Mesothelial cell of epicardium (in vitro differentiated cells): ENCODE measurements at regions not wholly inside any gene's neighbourhood (a gene's known extent, or its start where the extent isn't known, plus 50 kb on each side); places are given as distances from the start of the nearest gene placed in this dataset.

ENCODE experiments used
- DNase-seq, 2 experiments: peaks; one replicate each; pipeline ENCODE4 v3.0.0; 2021; ENCODE audit warnings: low spot score in 2 of 2; ENCODE audit not compliant: unreplicated experiment in 2 of 2
- H3K27ac Mint-ChIP-seq: 2 replicates; pipeline ENCODE4 v1.8.0; 2021; ENCODE audit warnings: mixed read lengths
- H3K27me3 Mint-ChIP-seq: 2 replicates; pipeline ENCODE4 v1.8.0; 2021; ENCODE audit warnings: low read depth, mixed read lengths
- H3K36me3 Mint-ChIP-seq: 2 replicates; pipeline ENCODE4 v1.8.0; 2021; ENCODE audit warnings: mixed read lengths
- H3K4me1 Mint-ChIP-seq: 2 replicates; pipeline ENCODE4 v1.8.0; 2021; ENCODE audit warnings: mixed read lengths
- H3K4me3 Mint-ChIP-seq: 2 replicates; pipeline ENCODE4 v1.8.0; 2021; ENCODE audit warnings: mild to moderate bottlenecking, moderate library complexity, mixed read lengths
- H3K9me3 Mint-ChIP-seq: 2 replicates; pipeline ENCODE4 v1.8.0; 2021; ENCODE audit warnings: mixed read lengths
- CTCF ChIP-seq: fragments of 200-600 bp; sonication (generic); IDR thresholded peaks from one replicate; pipeline ENCODE4 v1.5.0; 2021; ENCODE audit warnings: antibody characterized with exemption; ENCODE audit not compliant: unreplicated experiment

- Mint-ChIP-seq H3K27me3 (peaks cover 2% of the 10 kb centered on the region), H3K4me3 (peak overlapping the region; percentile 71), H3K9me3 (no peaks in the 10 kb centered on the region), H3K27ac (peak overlapping the region; percentile 94), H3K4me1 (peaks cover 31% of the 10 kb centered on the region), H3K36me3 (no peaks in the 10 kb centered on the region)
- no peak for DNase-seq
- no peak for TF ChIP-seq CTCF
Measured at GRCh38 chr9:107638521-107639310, 149.1 kb upstream of the KLF4 start.

- no peak for TF ChIP-seq CTCF
- no peaks in the 10 kb centered on the region for H3K9me3 Mint-ChIP-seq
- H3K27me3 Mint-ChIP-seq = no peaks in the 10 kb centered on the region
- peak; percentile 46 to 77 for DNase-seq
- H3K36me3 Mint-ChIP-seq = no peaks in the 10 kb centered on the region
- peaks cover 37% of the 10 kb centered on the region for H3K4me1 Mint-ChIP-seq
- H3K4me3 Mint-ChIP-seq = peak overlapping the region; percentile 71
- peak overlapping the region; percentile 94 for H3K27ac Mint-ChIP-seq
Measured at GRCh38 chr9:107637421-107638420, 148.2 kb upstream of the KLF4 start.

DNA sequence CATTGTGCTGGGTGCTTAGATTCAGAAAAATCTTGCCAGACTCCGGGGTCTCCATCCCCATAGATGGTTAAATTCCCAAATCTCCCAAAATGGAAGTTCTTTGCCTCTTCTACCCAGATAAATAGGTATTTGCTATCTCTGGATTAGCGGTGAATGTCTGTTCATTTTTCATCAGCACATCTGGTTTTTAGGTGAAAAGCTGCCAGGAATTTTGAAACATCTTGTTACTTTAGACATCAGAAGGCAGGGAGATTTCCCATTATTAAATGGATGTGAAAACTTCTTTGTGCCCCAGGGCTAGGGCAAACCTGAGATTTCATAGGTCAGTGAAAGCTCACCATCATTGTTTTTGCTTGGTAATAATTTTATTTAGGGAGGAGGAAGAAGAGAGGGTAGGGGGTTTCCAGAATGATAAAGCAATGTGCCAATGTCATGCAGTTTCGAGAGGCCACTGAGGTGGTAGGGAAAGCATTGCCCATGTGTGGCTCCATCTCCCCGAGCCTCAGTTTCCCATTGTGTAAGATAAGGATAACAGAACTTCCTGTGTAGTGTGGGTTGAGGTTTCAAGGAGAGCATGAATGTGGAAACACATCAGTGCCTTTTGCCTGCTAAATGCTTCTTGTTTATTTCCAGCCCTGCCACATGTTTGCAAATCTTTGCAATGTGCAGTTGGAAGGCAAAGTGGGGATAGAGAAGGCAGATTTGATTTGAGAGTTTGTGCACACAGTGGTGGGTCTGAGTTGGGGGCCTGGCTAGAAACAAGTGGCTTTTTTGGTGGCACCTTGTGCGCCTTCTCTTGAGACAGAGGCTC lies 147.2 kb upstream of the KLF4 start:
- DNase-seq = no peak
- H3K4me1 Mint-ChIP-seq = peaks cover 45% of the 10 kb centered on the region
- no peaks in the 10 kb centered on the region for H3K9me3 Mint-ChIP-seq
- peak overlapping the region; percentile 85 for H3K27ac Mint-ChIP-seq
- TF ChIP-seq CTCF = no peak
- H3K27me3 Mint-ChIP-seq = no peaks in the 10 kb centered on the region
- peak overlapping the region; percentile 23 for H3K4me3 Mint-ChIP-seq
- H3K36me3 Mint-ChIP-seq = no peaks in the 10 kb centered on the region

DNA sequence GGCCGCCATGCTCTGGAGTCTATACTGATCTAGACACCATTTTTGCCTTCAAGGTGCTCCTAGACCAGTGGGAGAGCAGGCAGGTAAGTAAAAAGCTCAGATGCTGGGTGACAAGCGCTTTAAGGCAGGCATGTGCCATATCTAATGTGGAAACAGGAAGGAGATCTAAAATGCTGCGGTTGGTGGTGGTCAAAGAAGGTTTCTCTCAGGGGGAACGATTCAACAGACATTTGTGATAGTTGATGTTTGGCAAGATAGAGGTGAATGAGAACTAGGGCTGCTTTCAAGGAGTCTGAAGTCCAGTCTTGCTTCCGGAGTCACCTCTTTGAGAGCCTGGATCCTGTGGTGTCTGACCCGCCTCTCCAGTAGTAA lies 146.2 kb upstream of the KLF4 start:
- Mint-ChIP-seq H3K27me3 (no peaks in the 10 kb centered on the region), H3K9me3 (no peaks in the 10 kb centered on the region), H3K36me3 (no peaks in the 10 kb centered on the region), H3K4me1 (peaks cover 47% of the 10 kb centered on the region), H3K4me3 (no peak overlapping the region), H3K27ac (no peak overlapping the region)
- no peak for DNase-seq
- TF ChIP-seq CTCF = no peak

DNA sequence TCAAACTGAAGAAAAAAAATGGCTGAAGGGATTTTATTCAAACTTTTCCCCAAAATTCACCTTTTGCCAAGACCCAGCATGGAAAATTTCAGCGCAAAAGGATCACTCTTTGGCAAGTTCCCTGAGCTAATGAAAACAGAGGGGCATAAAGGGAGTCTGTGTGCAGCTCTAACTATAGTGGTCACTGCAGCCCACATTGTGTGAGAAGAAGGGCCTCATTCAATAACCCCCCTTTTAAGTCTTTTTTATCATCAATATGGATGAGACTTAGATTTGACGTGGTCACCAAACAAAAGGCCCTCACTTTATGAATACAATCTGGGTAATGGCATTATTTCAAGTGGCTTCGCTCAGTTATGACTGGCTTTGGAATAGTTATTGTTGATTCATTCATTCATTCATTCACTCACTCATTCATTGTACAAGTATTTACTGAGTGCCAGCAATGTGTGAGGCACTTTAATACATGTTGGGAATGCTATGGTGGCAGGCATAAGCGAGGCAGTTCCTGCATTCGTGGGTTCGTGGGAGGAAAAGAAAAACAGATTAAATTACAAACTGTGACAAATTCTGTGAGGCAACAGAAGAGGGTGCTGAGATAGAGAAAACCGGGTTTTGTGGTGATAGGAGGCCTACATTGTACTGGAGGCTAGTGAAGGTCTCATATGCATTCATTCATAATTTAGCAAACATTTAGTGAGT lies 145.7 kb upstream of the KLF4 start:
- H3K4me1 Mint-ChIP-seq = peaks cover 47% of the 10 kb centered on the region
- H3K27ac Mint-ChIP-seq = no peak overlapping the region
- H3K36me3 Mint-ChIP-seq = no peaks in the 10 kb centered on the region
- no peak overlapping the region for H3K4me3 Mint-ChIP-seq
- DNase-seq = no peak
- no peaks in the 10 kb centered on the region for H3K27me3 Mint-ChIP-seq
- TF ChIP-seq CTCF = no peak
- no peaks in the 10 kb centered on the region for H3K9me3 Mint-ChIP-seq
